ENCODE measurements at regions not wholly inside any gene's neighbourhood (a gene's known extent, or its start where the extent isn't known, plus 50 kb on each side); places are given as distances from the start of the nearest gene placed in this dataset.

DNA sequence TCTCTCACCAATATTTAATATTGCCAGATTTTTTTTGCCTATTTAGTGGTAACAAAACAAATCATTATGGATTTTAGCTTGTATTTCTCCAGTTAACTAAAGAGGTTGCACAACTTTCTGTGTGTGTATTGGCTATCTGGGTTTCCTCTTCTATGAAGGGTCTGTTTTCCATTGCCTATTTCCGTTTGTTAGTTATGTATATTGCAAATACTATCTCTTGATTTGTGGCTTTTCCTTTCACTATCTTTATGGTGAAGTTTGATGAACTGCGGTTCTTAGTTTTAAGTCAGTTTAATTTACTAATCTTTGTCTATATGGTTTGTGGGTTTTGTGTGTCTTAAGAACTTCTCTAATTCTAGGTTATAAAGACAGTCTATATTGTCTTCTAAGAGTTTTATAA lies 136.3 kb downstream of the CEP120 start:
- TF ChIP-seq, protein P1, sequence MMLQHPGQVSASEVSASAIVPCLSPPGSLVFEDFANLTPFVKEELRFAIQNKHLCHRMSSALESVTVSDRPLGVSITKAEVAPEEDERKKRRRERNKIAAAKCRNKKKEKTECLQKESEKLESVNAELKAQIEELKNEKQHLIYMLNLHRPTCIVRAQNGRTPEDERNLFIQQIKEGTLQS (IDR thresholded peaks at IDR 0.05; ENCODE audit: insufficient read depth, low read depth, low read length) = no peak
- TF ChIP-seq EGR1 (IDR thresholded peaks at IDR 0.05; ENCODE audit: borderline replicate concordance, low read depth, low read length) = no peak
- TF ChIP-seq, protein P2, sequence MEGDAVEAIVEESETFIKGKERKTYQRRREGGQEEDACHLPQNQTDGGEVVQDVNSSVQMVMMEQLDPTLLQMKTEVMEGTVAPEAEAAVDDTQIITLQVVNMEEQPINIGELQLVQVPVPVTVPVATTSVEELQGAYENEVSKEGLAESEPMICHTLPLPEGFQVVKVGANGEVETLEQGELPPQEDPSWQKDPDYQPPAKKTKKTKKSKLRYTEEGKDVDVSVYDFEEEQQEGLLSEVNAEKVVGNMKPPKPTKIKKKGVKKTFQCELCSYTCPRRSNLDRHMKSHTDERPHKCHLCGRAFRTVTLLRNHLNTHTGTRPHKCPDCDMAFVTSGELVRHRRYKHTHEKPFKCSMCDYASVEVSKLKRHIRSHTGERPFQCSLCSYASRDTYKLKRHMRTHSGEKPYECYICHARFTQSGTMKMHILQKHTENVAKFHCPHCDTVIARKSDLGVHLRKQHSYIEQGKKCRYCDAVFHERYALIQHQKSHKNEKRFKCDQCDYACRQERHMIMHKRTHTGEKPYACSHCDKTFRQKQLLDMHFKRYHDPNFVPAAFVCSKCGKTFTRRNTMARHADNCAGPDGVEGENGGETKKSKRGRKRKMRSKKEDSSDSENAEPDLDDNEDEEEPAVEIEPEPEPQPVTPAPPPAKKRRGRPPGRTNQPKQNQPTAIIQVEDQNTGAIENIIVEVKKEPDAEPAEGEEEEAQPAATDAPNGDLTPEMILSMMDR (IDR thresholded peaks at IDR 0.05; ENCODE audit: control extremely low read depth in 1 of 3, insufficient read depth in 1 of 3, low read depth in 1 of 3, low read length in 3 of 3) = no peak
- no peak for TF ChIP-seq RAD21 (IDR thresholded peaks at IDR 0.05 in 1 of 2, conservative IDR thresholded peaks at IDR 0.05 in 1 of 2; ENCODE audit: low read depth in 2 of 2, low read length in 2 of 2)
- no peak for TF ChIP-seq POLR2A (IDR thresholded peaks at IDR 0.05; ENCODE audit: control extremely low read depth in 1 of 2, low read depth in 2 of 2, low read length in 2 of 2)
- TF ChIP-seq, protein P3, sequence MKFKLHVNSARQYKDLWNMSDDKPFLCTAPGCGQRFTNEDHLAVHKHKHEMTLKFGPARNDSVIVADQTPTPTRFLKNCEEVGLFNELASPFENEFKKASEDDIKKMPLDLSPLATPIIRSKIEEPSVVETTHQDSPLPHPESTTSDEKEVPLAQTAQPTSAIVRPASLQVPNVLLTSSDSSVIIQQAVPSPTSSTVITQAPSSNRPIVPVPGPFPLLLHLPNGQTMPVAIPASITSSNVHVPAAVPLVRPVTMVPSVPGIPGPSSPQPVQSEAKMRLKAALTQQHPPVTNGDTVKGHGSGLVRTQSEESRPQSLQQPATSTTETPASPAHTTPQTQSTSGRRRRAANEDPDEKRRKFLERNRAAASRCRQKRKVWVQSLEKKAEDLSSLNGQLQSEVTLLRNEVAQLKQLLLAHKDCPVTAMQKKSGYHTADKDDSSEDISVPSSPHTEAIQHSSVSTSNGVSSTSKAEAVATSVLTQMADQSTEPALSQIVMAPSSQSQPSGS (IDR thresholded peaks at IDR 0.05; ENCODE audit: low read length) = no peak
- no peak for TF ChIP-seq CHD2 (IDR thresholded peaks at IDR 0.05; ENCODE audit: low read length)
- TF ChIP-seq, protein P4, sequence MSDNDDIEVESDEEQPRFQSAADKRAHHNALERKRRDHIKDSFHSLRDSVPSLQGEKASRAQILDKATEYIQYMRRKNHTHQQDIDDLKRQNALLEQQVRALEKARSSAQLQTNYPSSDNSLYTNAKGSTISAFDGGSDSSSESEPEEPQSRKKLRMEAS (IDR thresholded peaks at IDR 0.05) = no peak
- no peak for TF ChIP-seq TBP (IDR thresholded peaks at IDR 0.05; ENCODE audit: low read depth, low read length)
- no peak for TF ChIP-seq YY1 (IDR thresholded peaks at IDR 0.05; ENCODE audit: low read depth, low read length)
- no peak for TF ChIP-seq BRCA1 (IDR thresholded peaks at IDR 0.05; ENCODE audit: low read depth, low read length)
